HL-60 (cell line): ENCODE measurements at regions not wholly inside any gene's neighbourhood (a gene's known extent, or its start where the extent isn't known, plus 50 kb on each side); places are given as distances from the start of the nearest gene placed in this dataset.

Experiments used
- DNase-seq, 2 experiments: peaks; one replicate each; pipeline ENCODE4 v3.0.0-alpha.2; 2010 to 2020; ENCODE audit warnings: low read depth in 1 of 2, low spot score in 1 of 2
- H3K27ac ChIP-seq: fragments of 250-450 bp; sonication (Bioruptor Pico); replicated peaks from 2 replicates; pipeline ENCODE4 v1.5.1; 2020; ENCODE audit warnings: mild to moderate bottlenecking, moderate library complexity
- H3K27me3 ChIP-seq: fragments of 250-450 bp; sonication (Bioruptor Pico); 2 replicates; pipeline ENCODE4 v1.5.1; 2021; ENCODE audit warnings: mild to moderate bottlenecking, moderate library complexity; ENCODE audit not compliant: insufficient read depth, poor library complexity, severe bottlenecking
- H3K4me3 ChIP-seq: replicated peaks from 2 replicates; pipeline ENCODE4 v1.5.1; 2011; ENCODE audit warnings: mild to moderate bottlenecking, control low read depth, low read length; ENCODE audit not compliant: insufficient read depth
- CTCF ChIP-seq: IDR thresholded peaks from one replicate; pipeline ENCODE4 v1.5.1; 2011; ENCODE audit warnings: low read length, control low read depth, inconsistent platforms; ENCODE audit not compliant: insufficient read depth
- GABPA ChIP-seq: IDR thresholded peaks from 2 replicates; pipeline ENCODE4 v1.6.1; 2012; ENCODE audit warnings: low read depth
- POLR2AphosphoS5 ChIP-seq: IDR thresholded peaks from 2 replicates; pipeline ENCODE4 v1.6.1; 2012; ENCODE audit warnings: low read depth
- REST ChIP-seq: IDR thresholded peaks from 2 replicates; pipeline ENCODE4 v1.6.1; 2012; ENCODE audit warnings: low read depth; ENCODE audit not compliant: insufficient replicate concordance
- SPI1 ChIP-seq: IDR thresholded peaks from 2 replicates; pipeline ENCODE4 v1.6.1; 2012; ENCODE audit warnings: low read depth, mild to moderate bottlenecking, borderline replicate concordance

GRCh38 chr11:109147726-109148125 lies 274.3 kb upstream of the C11orf87 start:
- no peaks in the 10 kb centered on the region for H3K27me3 ChIP-seq
- no peak overlapping the region for H3K4me3 ChIP-seq
- DNase-seq: no peak
- no peak for TF ChIP-seq CTCF
- no peak for TF ChIP-seq REST
- TF ChIP-seq SPI1: no peak
- TF ChIP-seq POLR2AphosphoS5: no peak
- no peak for TF ChIP-seq GABPA
- no peak overlapping the region for H3K27ac ChIP-seq

GRCh38 chr11:109148669-109149068 lies 273.3 kb upstream of the C11orf87 start:
- no peak overlapping the region for H3K27ac ChIP-seq
- no peaks in the 10 kb centered on the region for H3K27me3 ChIP-seq
- TF ChIP-seq POLR2AphosphoS5: no peak
- no peak for DNase-seq
- no peak overlapping the region for H3K4me3 ChIP-seq

GRCh38 chr11:109150581-109150980 lies 271.4 kb upstream of the C11orf87 start:
- no peak for DNase-seq

More at GRCh38 chr11:109150581-109150980, 271.4 kb upstream of the C11orf87 start:
- no peak for TF ChIP-seq CTCF
- no peak for TF ChIP-seq SPI1
- no peak for TF ChIP-seq REST
- no peak for TF ChIP-seq POLR2AphosphoS5
- TF ChIP-seq GABPA: no peak
- Histone ChIP-seq H3K27ac (no peak overlapping the region), H3K27me3 (no peaks in the 10 kb centered on the region), H3K4me3 (no peak overlapping the region)
